HepG2 (cell line): ENCODE measurements at regions not wholly inside any gene's neighbourhood (a gene's known extent, or its start where the extent isn't known, plus 50 kb on each side); places are given as distances from the start of the nearest gene placed in this dataset.

Experiments used
- CEBPB ChIP-seq: IDR thresholded peaks from 2 replicates; pipeline ENCODE4 v1.6.1; 2011; ENCODE audit warnings: low read depth, low read length, improper control_type of control experiment, borderline replicate concordance
- FIP1L1 ChIP-seq: fragments of 200-400 bp; formaldehyde crosslinking; IDR thresholded peaks from 2 replicates; pipeline ENCODE4 v1.6.1; 2018; ENCODE audit warnings: low read depth, mild to moderate bottlenecking, low read length, moderate library complexity, borderline replicate concordance; ENCODE audit not compliant: insufficient read depth
- HOXA7 ChIP-seq: sonication (generic); formaldehyde crosslinking; IDR thresholded peaks from 2 replicates; pipeline ENCODE4 v1.8.1; 2022; ENCODE audit warnings: mild to moderate bottlenecking, missing genetic modification reagents, moderate library complexity
- KLF16 ChIP-seq, 2 experiments: sonication (generic) in 1 of 2; formaldehyde crosslinking in 1 of 2; IDR thresholded peaks; 2 replicates each; pipeline versions ENCODE4 v1.6.1 to v1.8.0; 2016 to 2023; ENCODE audit warnings: missing genetic modification reagents in 2 of 2, missing compliant biosample characterization in 1 of 2
- MXI1 ChIP-seq: IDR thresholded peaks from 3 replicates; pipeline ENCODE4 v1.6.1; 2012; ENCODE audit warnings: low read depth, low read length, inconsistent platforms, borderline replicate concordance
- NONO ChIP-seq, 2 experiments: fragments of 450-650 bp in 1 of 2; sonication (generic) in 1 of 2; formaldehyde crosslinking in 1 of 2; IDR thresholded peaks in 1 of 2; conservative IDR thresholded peaks in 1 of 2; 2 replicates each; pipeline versions ENCODE4 v1.6.1 to v1.8.0; 2017 to 2022; ENCODE audit warnings: mild to moderate bottlenecking in 1 of 2, missing genetic modification reagents in 1 of 2, moderate library complexity in 1 of 2
- RFX5 ChIP-seq: IDR thresholded peaks from 2 replicates; pipeline ENCODE4 v1.6.1; 2011; ENCODE audit warnings: low read depth, low read length, improper control_type of control experiment
- ZFP36 ChIP-seq: fragments of 150-350 bp; IDR thresholded peaks from 2 replicates; pipeline ENCODE4 v1.6.1; 2018; ENCODE audit warnings: borderline replicate concordance, low read length, low read depth; ENCODE audit not compliant: partially characterized antibody
- ZNF615 ChIP-seq: sonication (generic); formaldehyde crosslinking; IDR thresholded peaks from 2 replicates; pipeline ENCODE4 v1.5.0; 2020; ENCODE audit warnings: mild to moderate bottlenecking, missing genetic modification reagents, borderline replicate concordance
- ZNF788 ChIP-seq: sonication (generic); formaldehyde crosslinking; IDR thresholded peaks from 2 replicates; pipeline ENCODE4 v1.5.0; 2020; ENCODE audit warnings: mild to moderate bottlenecking, missing genetic modification reagents, borderline replicate concordance
- TF ChIP-seq, protein P1 (sequence below): sonication (generic); formaldehyde crosslinking; IDR thresholded peaks from 2 replicates; pipeline ENCODE4 v1.4.0; 2020; ENCODE audit warnings: mild to moderate bottlenecking, missing genetic modification reagents
- TF ChIP-seq, protein P2 (sequence below), 2 experiments: sonication (generic) in 1 of 2; formaldehyde crosslinking in 1 of 2; IDR thresholded peaks; 2 replicates each; pipeline versions ENCODE4 v1.5.1 to v1.6.1; 2011 to 2020; ENCODE audit warnings: borderline replicate concordance in 1 of 2, low read depth in 1 of 2, low read length in 1 of 2, mild to moderate bottlenecking in 1 of 2, missing genetic modification reagents in 1 of 2, moderate library complexity in 1 of 2
- TF ChIP-seq, protein P3 (sequence below): sonication (generic); formaldehyde crosslinking; IDR thresholded peaks from 2 replicates; pipeline ENCODE4 v1.5.0; 2020; ENCODE audit warnings: mild to moderate bottlenecking, missing genetic modification reagents, borderline replicate concordance
- TF ChIP-seq, protein P4 (sequence below): sonication (generic); formaldehyde crosslinking; IDR thresholded peaks from 2 replicates; pipeline ENCODE4 v1.5.0; 2020; ENCODE audit warnings: mild to moderate bottlenecking, missing genetic modification reagents, moderate library complexity

DNA sequence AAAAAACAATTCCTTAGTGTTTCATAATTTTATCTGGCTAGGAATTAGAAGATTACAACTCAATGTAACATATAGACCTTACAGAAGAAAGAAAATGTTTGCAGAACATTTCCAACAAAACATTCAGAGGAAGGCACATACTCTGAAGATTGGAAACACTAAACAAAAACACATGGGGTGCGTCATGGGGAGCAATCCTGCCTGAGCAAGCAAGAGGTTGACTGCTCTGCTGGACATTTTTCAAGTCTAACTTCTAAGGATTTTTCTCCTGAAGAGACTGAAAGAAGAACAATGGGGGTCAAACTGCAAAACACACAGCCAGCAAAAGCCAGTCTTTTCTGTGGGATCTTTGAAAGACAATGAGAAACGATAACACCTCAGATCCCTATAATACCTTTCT lies 182.8 kb downstream of the GUCY2F start:
- TF ChIP-seq ZFP36 (no peak), ZNF788 (CRISPR knock-in tag) (no peak), MXI1 (no peak), HOXA7 (no peak), CEBPB (no peak), RFX5 (no peak), NONO (IDR thresholded peaks at IDR 0.05) (no peak), NONO (CRISPR knock-in tag; conservative IDR thresholded peaks at IDR 0.05) (no peak), ZNF615 (no peak), FIP1L1 (no peak), KLF16 (CRISPR knock-in tag; IDR thresholded peaks at IDR 0.05) (no peak)
- TF ChIP-seq, protein P1, sequence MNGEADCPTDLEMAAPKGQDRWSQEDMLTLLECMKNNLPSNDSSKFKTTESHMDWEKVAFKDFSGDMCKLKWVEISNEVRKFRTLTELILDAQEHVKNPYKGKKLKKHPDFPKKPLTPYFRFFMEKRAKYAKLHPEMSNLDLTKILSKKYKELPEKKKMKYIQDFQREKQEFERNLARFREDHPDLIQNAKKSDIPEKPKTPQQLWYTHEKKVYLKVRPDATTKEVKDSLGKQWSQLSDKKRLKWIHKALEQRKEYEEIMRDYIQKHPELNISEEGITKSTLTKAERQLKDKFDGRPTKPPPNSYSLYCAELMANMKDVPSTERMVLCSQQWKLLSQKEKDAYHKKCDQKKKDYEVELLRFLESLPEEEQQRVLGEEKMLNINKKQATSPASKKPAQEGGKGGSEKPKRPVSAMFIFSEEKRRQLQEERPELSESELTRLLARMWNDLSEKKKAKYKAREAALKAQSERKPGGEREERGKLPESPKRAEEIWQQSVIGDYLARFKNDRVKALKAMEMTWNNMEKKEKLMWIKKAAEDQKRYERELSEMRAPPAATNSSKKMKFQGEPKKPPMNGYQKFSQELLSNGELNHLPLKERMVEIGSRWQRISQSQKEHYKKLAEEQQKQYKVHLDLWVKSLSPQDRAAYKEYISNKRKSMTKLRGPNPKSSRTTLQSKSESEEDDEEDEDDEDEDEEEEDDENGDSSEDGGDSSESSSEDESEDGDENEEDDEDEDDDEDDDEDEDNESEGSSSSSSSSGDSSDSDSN (CRISPR knock-in tag), result no peak
- TF ChIP-seq, protein P2, sequence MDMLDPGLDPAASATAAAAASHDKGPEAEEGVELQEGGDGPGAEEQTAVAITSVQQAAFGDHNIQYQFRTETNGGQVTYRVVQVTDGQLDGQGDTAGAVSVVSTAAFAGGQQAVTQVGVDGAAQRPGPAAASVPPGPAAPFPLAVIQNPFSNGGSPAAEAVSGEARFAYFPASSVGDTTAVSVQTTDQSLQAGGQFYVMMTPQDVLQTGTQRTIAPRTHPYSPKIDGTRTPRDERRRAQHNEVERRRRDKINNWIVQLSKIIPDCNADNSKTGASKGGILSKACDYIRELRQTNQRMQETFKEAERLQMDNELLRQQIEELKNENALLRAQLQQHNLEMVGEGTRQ (IDR thresholded peaks at IDR 0.05; ENCODE audit: low read depth, low read length), result no peak
- TF ChIP-seq, protein P2 (CRISPR knock-in tag; IDR thresholded peaks at IDR 0.05; ENCODE audit: borderline replicate concordance), result no peak
- TF ChIP-seq, protein P3, sequence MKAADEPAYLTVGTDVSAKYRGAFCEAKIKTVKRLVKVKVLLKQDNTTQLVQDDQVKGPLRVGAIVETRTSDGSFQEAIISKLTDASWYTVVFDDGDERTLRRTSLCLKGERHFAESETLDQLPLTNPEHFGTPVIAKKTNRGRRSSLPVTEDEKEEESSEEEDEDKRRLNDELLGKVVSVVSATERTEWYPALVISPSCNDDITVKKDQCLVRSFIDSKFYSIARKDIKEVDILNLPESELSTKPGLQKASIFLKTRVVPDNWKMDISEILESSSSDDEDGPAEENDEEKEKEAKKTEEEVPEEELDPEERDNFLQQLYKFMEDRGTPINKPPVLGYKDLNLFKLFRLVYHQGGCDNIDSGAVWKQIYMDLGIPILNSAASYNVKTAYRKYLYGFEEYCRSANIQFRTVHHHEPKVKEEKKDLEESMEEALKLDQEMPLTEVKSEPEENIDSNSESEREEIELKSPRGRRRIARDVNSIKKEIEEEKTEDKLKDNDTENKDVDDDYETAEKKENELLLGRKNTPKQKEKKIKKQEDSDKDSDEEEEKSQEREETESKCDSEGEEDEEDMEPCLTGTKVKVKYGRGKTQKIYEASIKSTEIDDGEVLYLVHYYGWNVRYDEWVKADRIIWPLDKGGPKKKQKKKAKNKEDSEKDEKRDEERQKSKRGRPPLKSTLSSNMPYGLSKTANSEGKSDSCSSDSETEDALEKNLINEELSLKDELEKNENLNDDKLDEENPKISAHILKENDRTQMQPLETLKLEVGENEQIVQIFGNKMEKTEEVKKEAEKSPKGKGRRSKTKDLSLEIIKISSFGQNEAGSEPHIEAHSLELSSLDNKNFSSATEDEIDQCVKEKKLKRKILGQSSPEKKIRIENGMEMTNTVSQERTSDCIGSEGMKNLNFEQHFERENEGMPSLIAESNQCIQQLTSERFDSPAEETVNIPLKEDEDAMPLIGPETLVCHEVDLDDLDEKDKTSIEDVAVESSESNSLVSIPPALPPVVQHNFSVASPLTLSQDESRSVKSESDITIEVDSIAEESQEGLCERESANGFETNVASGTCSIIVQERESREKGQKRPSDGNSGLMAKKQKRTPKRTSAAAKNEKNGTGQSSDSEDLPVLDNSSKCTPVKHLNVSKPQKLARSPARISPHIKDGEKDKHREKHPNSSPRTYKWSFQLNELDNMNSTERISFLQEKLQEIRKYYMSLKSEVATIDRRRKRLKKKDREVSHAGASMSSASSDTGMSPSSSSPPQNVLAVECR (CRISPR knock-in tag), result no peak
- TF ChIP-seq, protein P4, sequence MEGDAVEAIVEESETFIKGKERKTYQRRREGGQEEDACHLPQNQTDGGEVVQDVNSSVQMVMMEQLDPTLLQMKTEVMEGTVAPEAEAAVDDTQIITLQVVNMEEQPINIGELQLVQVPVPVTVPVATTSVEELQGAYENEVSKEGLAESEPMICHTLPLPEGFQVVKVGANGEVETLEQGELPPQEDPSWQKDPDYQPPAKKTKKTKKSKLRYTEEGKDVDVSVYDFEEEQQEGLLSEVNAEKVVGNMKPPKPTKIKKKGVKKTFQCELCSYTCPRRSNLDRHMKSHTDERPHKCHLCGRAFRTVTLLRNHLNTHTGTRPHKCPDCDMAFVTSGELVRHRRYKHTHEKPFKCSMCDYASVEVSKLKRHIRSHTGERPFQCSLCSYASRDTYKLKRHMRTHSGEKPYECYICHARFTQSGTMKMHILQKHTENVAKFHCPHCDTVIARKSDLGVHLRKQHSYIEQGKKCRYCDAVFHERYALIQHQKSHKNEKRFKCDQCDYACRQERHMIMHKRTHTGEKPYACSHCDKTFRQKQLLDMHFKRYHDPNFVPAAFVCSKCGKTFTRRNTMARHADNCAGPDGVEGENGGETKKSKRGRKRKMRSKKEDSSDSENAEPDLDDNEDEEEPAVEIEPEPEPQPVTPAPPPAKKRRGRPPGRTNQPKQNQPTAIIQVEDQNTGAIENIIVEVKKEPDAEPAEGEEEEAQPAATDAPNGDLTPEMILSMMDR (CRISPR knock-in tag), result no peak
